ENCODE measurements at regions not wholly inside any gene's neighbourhood (a gene's known extent, or its start where the extent isn't known, plus 50 kb on each side); places are given as distances from the start of the nearest gene placed in this dataset.

DNA sequence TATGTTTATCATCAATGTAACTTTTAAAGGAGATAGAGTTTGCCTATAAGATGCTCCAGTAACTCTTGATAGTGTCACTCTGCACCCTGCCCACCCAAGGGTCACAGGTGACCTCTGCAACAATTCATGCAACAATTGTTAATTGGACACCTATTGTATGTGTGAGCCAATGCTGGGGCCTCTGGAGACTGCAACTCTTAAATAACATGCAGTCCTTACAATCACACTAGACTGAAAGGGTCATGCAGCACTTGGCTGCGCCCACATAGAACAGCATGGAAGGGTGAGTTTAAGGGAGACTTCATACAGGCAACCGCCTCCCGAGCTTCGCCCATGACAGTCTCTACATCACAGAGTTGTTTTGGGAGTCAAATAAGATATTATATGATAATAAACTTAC, 137.1 kb upstream of the TWIST2 start:
- no peak overlapping the region for H3K4me3 ChIP-seq (ENCODE audit: low read depth, low read length)
- DNase-seq (ENCODE audit: low read depth), result no peak
- TF ChIP-seq, protein P1, sequence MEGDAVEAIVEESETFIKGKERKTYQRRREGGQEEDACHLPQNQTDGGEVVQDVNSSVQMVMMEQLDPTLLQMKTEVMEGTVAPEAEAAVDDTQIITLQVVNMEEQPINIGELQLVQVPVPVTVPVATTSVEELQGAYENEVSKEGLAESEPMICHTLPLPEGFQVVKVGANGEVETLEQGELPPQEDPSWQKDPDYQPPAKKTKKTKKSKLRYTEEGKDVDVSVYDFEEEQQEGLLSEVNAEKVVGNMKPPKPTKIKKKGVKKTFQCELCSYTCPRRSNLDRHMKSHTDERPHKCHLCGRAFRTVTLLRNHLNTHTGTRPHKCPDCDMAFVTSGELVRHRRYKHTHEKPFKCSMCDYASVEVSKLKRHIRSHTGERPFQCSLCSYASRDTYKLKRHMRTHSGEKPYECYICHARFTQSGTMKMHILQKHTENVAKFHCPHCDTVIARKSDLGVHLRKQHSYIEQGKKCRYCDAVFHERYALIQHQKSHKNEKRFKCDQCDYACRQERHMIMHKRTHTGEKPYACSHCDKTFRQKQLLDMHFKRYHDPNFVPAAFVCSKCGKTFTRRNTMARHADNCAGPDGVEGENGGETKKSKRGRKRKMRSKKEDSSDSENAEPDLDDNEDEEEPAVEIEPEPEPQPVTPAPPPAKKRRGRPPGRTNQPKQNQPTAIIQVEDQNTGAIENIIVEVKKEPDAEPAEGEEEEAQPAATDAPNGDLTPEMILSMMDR (IDR thresholded peaks at IDR 0.05; ENCODE audit: insufficient read depth, low read depth, low read length, missing control alignments), result no peak

DNA sequence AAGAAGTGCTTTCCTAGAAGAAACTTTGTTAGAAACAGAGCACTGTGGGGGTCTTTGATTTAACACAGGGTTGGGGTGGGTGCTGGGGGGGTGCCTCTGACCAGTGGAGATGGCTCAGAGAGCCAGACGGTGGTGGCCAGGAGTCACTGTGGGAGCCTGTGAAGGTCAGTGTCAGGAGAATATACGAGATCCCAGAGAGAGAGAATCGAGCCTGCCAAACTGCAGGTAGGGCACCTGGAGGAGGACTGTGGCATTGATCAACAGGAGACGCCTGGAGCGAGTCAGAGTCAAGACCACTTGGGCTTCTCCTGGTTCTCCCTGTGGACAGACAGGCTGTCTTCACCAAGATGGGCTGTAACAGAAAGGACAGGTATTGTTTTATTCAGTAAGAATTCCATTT, 136.5 kb upstream of the TWIST2 start:
- DNase-seq (ENCODE audit: low read depth), result no peak
- TF ChIP-seq, protein P1 (IDR thresholded peaks at IDR 0.05; ENCODE audit: insufficient read depth, low read depth, low read length, missing control alignments), result no peak
- H3K4me3 ChIP-seq (ENCODE audit: low read depth, low read length), result no peak overlapping the region

DNA sequence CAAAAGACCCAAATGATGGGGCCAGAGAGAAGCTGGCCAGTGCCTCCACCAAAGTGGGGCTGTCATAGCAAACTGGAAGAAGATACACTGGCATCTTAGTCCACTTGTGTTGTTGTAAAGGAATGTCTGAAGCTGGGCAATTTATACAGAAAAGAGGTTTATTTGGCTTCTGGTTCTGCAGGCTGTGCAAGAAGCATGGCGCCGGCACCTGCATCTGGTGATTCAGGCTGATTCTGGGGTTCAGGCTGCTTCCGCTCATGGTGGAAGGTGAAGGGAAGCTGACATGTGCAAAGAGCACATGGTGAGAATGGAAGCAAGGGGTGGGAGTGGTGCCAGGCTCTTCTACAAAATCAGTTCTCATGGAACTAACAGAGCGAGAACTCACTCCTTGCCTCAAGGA, 135.9 kb upstream of the TWIST2 start:
- no peak for DNase-seq (ENCODE audit: low read depth)
- TF ChIP-seq, protein P1 (IDR thresholded peaks at IDR 0.05; ENCODE audit: insufficient read depth, low read depth, low read length, missing control alignments), result no peak
- H3K4me3 ChIP-seq (ENCODE audit: low read depth, low read length), result no peak overlapping the region

DNA sequence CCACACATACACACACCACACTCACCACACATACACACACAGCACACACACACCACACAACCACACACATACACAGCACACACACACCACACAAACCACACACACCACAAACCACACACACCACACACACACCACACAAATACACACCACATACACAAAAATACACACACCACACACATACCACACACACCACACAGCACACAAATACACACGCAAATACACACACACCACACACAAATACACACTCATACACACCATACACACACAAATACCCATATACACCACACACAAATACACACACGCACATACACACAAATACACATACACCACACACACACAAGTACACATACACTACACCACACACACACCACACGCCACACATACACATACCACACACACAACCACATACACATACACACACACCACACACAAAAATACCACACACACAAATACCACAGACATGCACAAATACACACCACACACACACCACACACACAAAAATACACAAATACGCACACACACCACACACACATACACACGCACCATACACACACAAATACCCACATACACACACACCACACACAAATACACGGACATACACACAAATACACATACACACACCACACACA, 134.6 kb upstream of the TWIST2 start:
- H3K4me3 ChIP-seq (ENCODE audit: low read depth, low read length), result no peak overlapping the region
- TF ChIP-seq, protein P1 (IDR thresholded peaks at IDR 0.05; ENCODE audit: insufficient read depth, low read depth, low read length, missing control alignments), result no peak
- DNase-seq (ENCODE audit: low read depth), result no peak

DNA sequence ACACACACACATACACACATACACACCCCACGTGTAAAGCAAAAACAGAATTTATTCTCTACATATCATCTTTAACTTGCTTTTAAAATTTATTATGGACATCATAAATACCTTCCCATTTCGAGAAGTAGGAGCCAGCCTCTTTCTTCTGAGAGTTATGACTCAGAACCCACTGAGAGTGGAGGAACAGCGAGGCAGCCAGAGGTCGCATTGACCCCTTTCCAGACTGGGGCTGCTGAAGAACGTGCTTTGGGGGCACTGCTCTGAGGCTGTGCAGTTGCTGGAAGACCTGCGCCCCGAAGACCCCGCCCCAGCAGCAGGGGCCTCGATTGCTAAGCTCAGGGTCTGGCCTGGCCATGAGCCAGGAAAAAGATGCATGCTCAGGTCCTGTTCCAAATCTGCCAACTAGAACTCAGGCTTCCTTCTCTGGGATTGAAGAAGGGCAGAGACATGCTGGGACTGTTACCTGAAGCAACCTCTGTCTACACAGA, 133.8 kb upstream of the TWIST2 start:
- TF ChIP-seq, protein P1 (IDR thresholded peaks at IDR 0.05; ENCODE audit: insufficient read depth, low read depth, low read length, missing control alignments), result no peak
- DNase-seq (ENCODE audit: low read depth), result no peak
- H3K4me3 ChIP-seq (ENCODE audit: low read depth, low read length), result no peak overlapping the region

DNA sequence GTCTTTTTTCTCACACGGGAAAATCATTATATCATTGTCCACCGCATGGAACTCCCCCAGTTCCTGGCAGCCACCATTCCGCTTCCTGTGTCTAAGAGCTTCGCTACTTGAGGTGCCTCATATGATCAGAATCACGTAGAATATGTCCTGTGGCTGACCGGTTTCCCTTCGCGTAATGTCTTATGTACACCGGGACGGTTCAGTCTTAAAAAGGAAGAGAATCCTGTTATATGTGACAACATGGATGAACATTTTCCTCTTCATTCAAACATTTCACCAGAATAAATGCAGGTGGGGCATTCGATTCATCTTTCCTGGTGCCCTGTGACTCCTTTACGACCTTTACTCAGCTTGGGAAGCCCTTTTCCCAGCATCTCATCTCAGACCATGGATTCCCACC, 131.7 kb upstream of the TWIST2 start:
- TF ChIP-seq, protein P1 (IDR thresholded peaks at IDR 0.05; ENCODE audit: insufficient read depth, low read depth, low read length, missing control alignments), result no peak
- no peak overlapping the region for H3K4me3 ChIP-seq (ENCODE audit: low read depth, low read length)
- DNase-seq (ENCODE audit: low read depth), result no peak

DNA sequence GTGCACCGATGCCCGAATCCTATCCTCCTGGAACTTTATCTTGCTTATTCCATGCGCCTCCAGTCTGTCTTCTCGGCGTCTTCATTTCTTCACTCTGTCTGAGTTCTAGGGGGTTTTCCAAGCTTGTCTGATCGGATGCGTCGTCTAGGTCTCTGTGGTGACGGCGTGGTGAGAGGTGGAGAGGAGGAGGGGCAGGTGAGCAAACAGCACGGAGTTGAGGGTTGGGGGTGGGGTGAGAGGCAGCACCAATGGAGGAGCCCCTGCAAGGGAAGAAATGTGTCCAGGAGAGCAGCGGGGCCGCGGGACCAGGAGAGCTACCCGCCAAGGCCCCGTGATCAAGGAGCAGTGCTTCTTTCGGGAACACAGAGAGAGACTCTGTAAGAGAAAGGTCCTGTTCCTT, 131.3 kb upstream of the TWIST2 start:
- H3K4me3 ChIP-seq (ENCODE audit: low read depth, low read length), result no peak overlapping the region
- DNase-seq (ENCODE audit: low read depth), result no peak
- TF ChIP-seq, protein P1 (IDR thresholded peaks at IDR 0.05; ENCODE audit: insufficient read depth, low read depth, low read length, missing control alignments), result no peak
